Activated CD8-positive, alpha-beta memory T cell treated with anti-CD3 and anti-CD28 coated beads for 36 hours (primary cell): ENCODE measurements at regions not wholly inside any gene's neighbourhood (a gene's known extent, or its start where the extent isn't known, plus 50 kb on each side); places are given as distances from the start of the nearest gene placed in this dataset.

Experiments used
- CTCF ChIA-PET: fragments of 350-600 bp; sonication (Branson Sonifier 250); formaldehyde crosslinking; loops from one replicate; lab custom pipeline; 2021; ENCODE audit warnings: antibody characterized with exemption; lab: Charles Lee
- POLR2A ChIA-PET: fragments of 350-600 bp; sonication (Branson Sonifier 250); formaldehyde crosslinking; loops from one replicate; lab custom pipeline; 2021; ENCODE audit warnings: antibody characterized with exemption; lab: Charles Lee

GRCh38 chrX:97756879-97757278, 873.2 kb downstream of the RPA4 start:
- CTCF ChIA-PET: no interaction called here
- POLR2A ChIA-PET: no interaction called here

DNA sequence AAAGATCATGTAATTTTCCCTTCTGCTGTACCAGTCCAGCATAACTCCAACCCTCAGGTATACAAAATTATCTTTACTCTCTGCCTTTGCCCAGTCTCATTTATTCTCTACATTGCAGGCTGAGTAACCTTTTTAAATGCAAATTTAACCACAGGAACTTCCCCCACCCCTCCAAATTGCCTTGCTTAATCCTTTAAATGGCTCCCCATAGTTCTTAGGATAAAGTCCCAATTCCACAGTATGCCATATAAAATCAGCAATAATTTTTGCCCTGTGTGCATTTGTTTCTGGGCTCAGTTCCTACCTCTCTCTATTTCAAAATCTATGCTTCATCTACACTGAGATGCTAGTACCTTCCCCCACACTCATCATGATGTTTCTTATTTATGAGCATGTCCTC, 879.7 kb downstream of the RPA4 start:
- CTCF ChIA-PET: no interaction called here
- POLR2A ChIA-PET: no interaction called here

DNA sequence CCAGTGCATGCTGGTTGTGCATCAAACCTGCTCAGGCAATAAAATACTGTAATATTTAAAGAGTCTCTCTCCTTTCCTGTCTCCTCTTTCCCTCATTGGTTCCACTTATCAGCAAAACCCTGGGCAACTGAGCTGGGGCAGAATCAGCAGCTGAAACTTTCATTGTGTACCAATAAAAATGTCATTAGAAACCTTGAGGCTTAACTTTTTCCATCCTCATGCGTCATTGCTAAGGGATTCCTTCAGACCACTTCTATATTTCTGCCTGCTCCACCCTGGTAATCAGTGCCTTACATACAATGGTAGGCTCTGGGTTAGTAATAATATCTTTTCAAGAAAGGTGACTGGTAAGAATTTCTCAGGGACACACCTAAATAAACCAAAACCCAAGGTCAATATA, 880.3 kb downstream of the RPA4 start:
- CTCF ChIA-PET: no interaction called here
- POLR2A ChIA-PET: no interaction called here

DNA sequence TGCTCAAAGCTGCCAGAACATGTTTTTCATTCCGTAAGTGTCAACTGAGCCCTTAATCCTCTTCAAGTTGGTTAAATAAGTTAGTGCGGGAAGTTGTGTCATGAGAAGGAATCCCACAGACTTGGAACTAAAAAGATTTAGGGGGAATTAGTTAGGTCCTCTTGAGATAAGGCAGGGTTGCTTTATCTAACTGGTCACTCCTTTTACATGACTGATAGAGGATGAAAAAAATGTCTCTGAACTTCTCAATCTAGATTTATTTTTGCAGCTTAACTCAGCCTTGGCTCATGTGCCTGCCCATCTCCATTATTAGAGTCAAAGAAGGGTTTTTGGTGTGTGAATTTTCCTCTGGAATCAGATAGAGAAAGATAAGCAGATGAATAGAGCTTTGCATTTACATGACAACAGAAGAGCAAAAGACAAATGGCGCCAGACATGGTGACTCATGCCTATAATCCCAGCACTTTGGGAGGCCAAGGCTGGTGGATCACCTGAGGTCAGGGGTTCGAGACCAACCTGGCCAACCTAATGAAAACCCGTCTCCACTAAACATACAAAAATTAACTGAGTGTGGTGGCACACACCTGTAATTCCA, 882.9 kb downstream of the RPA4 start:
- ChIA-PET POLR2A (no interaction called here), CTCF (no interaction called here)

DNA sequence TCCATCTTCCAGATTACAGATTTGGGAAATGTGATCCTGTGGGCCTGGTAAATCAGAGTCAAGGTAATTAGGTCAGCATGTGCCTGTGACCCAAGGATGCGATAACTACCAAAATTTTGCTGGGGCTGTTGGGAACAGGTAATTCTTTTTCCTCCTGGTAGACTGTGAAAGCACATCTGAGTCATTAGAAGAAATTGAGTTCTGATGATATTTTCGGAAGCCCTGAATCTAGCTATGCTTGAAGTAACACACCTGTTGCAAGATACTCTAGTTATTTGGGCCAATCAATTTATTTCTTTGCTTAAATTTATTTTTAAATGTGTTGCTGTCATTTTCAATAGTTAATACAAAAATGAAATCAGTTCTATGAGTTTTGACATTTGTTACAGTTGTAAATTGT, 903.6 kb downstream of the RPA4 start:
- CTCF ChIA-PET: no interaction called here
- POLR2A ChIA-PET: no interaction called here

DNA sequence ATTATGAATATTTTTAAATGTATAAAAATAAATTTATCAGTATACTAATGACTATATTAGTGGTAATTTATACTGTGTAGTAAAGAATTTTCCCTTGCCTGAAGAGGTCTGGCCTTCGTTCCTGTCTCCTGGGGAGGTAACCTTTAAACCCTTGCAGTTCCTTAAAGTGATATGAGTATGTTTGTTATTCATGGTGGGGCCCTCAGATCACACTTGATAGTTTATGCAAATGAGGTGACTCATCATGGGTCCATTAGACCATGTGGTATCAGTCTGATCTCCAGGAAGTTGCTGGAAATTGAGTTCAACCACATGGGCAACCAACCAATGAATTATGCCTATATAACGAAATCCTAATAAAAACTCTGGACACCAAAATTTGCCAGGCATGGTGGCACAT, 904.1 kb downstream of the RPA4 start:
- POLR2A ChIA-PET: no interaction called here
- CTCF ChIA-PET: no interaction called here

GRCh38 chrX:97790850-97791249, 907.1 kb downstream of the RPA4 start:
- ChIA-PET POLR2A (no interaction called here), CTCF (no interaction called here)

GRCh38 chrX:97797076-97797475, 913.4 kb downstream of the RPA4 start:
- CTCF ChIA-PET: no interaction called here

GRCh38 chrX:97806238-97806637, 922.5 kb downstream of the RPA4 start:
- POLR2A ChIA-PET: no interaction called here
- CTCF ChIA-PET: no interaction called here

More at GRCh38 chrX:97797076-97797475, 913.4 kb downstream of the RPA4 start:
- POLR2A ChIA-PET: no interaction called here

- POLR2A ChIA-PET: no interaction called here
- CTCF ChIA-PET: no interaction called here
Observed at GRCh38 chrX:97806946-97807345, 923.2 kb downstream of the RPA4 start.

GRCh38 chrX:97820170-97820569, 936.5 kb downstream of the RPA4 start:
- POLR2A ChIA-PET: no interaction called here
- CTCF ChIA-PET: no interaction called here

DNA sequence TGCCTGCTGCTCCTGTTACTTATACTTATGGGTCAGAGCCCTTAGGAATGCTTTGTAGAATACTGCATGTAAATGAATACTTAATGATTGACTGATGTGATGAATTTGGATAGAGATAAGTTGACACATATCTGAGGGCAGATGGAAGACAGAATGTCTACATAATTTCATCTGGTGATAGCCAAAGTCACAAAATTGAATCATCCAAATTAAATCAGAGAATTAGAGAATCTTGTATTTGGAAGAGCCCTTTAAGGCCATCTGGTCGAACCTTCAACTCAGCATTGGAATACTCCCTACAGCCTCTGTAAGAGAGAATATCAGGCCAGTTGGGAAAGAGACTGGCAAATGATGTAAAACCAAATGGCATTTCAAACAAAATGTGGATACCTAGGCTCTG, 944.8 kb downstream of the RPA4 start:
- POLR2A ChIA-PET: no interaction called here

GRCh38 chrX:97835969-97836368, 952.3 kb downstream of the RPA4 start:
- CTCF ChIA-PET: no interaction called here
- POLR2A ChIA-PET: no interaction called here

More for the DNA sequence above, 944.8 kb downstream of the RPA4 start:
- CTCF ChIA-PET: no interaction called here

- POLR2A ChIA-PET: no interaction called here
- CTCF ChIA-PET: no interaction called here
Observed at GRCh38 chrX:97841544-97842179, 958.0 kb downstream of the RPA4 start.

DNA sequence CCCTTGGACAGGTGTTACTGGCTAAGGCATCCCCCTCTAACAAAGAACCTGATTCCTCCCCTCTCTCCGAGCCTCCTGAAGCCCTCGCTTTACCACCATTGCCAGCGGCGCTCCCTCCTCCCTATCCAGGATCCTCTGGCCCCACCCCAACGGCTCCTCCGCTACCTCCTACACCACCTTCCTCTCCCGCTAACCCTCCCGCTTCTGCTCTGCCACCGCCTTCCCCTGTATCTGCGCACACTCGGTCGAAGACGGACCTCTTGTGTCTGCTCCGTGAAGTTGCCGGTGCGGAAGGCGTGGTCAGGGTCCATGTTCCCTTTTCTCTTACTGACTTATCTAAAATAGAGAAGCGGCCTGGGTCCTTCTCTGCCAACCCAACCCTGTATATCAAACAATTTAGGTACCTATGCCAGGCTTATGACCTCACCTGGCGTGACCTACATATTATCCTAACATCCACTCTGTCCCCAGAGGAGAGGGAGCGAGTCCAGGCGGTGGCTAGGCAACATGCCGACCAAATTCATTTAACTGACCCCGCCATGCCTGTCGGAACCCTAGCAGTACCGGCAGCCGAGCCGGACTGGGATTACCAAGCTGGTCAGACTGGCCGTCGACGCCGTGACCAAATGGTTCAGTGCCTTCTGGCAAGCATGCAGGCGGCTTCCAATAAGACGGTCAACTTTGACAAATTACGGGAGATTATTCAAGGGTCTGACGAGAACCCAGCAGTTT, 958.9 kb downstream of the RPA4 start:
- POLR2A ChIA-PET: no interaction called here
- CTCF ChIA-PET: no interaction called here

- POLR2A ChIA-PET: no interaction called here
Observed at GRCh38 chrX:97843200-97843811, 959.6 kb downstream of the RPA4 start.

GRCh38 chrX:97844161-97844560, 960.5 kb downstream of the RPA4 start:
- POLR2A ChIA-PET: no interaction called here
- CTCF ChIA-PET: no interaction called here

More at GRCh38 chrX:97843200-97843811, 959.6 kb downstream of the RPA4 start:
- CTCF ChIA-PET: no interaction called here

GRCh38 chrX:97844943-97845342, 961.2 kb downstream of the RPA4 start:
- ChIA-PET CTCF (no interaction called here), POLR2A (no interaction called here)

DNA sequence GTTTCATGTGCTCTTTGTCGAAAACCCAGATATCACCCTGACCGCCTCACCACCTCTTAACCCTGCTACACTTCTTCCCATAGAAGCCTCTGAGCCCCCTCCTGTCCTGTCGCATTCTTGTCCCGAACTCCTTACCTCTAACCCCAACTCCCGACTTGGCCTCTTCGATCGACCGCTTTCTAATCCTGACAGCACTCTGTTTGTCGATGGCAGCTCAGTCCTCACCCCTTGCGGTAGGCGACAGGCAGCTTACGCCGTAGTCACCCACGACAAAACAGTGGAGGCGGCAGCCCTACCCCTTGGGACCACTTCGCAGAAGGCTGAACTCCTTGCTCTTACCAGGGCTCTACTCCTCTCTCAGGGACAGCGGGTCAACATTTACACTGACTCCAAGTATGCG, 961.7 kb downstream of the RPA4 start:
- POLR2A ChIA-PET: no interaction called here

GRCh38 chrX:97846228-97846627, 962.5 kb downstream of the RPA4 start:
- POLR2A ChIA-PET: no interaction called here
- CTCF ChIA-PET: no interaction called here

More for the DNA sequence above, 961.7 kb downstream of the RPA4 start:
- CTCF ChIA-PET: no interaction called here
